OCI-LY1 (cell line): ENCODE measurements at regions not wholly inside any gene's neighbourhood (a gene's known extent, or its start where the extent isn't known, plus 50 kb on each side); places are given as distances from the start of the nearest gene placed in this dataset.

Source experiments
- H2AFZ ChIP-seq: fragments of 200-600 bp; sonication (generic), shearing (Covaris generic); 2 replicates; pipeline ENCODE4 v1.6.0; 2014; ENCODE audit warnings: antibody characterized with exemption, mild to moderate bottlenecking, low read length
- H3F3A ChIP-seq: fragments of 200-600 bp; sonication (generic), shearing (Covaris generic); 2 replicates; pipeline ENCODE4 v1.6.0; 2014; ENCODE audit warnings: mild to moderate bottlenecking, antibody characterized with exemption, low read length, moderate library complexity; ENCODE audit not compliant: insufficient read depth
- H3K27ac ChIP-seq: fragments of 200-600 bp; sonication (generic); 2 replicates; pipeline ENCODE4 v1.5.1; 2014; ENCODE audit warnings: low read length, mixed run types, mild to moderate bottlenecking, low read depth; ENCODE audit not compliant: poor library complexity, severe bottlenecking
- H3K27me3 ChIP-seq: fragments of 200-600 bp; sonication (generic); 2 replicates; pipeline ENCODE4 v1.6.0; 2014; ENCODE audit warnings: antibody characterized with exemption, mild to moderate bottlenecking, low read length, moderate library complexity; ENCODE audit not compliant: insufficient read depth
- H3K36me3 ChIP-seq: fragments of 200-600 bp; sonication (generic); 2 replicates; pipeline ENCODE4 v1.6.1; 2014; ENCODE audit warnings: mild to moderate bottlenecking, antibody characterized with exemption, low read length, moderate library complexity, mixed read lengths; ENCODE audit not compliant: insufficient read depth
- H3K4me1 ChIP-seq: fragments of 200-600 bp; sonication (generic); 2 replicates; pipeline ENCODE4 v1.5.1; 2014; ENCODE audit warnings: mild to moderate bottlenecking, low read length, moderate library complexity; ENCODE audit not compliant: insufficient read depth, severe bottlenecking
- H3K4me2 ChIP-seq: fragments of 200-600 bp; sonication (generic), shearing (Covaris generic); 2 replicates; pipeline ENCODE4 v1.6.1; 2014; ENCODE audit warnings: low read length
- H3K4me3 ChIP-seq: fragments of 200-600 bp; sonication (generic); 2 replicates; pipeline ENCODE4 v1.5.1; 2014; ENCODE audit warnings: low read length, low read depth, mild to moderate bottlenecking, mixed read lengths; ENCODE audit not compliant: poor library complexity, severe bottlenecking
- H3K79me2 ChIP-seq: fragments of 200-600 bp; shearing (Covaris generic); 2 replicates; pipeline ENCODE4 v1.6.1; 2016; ENCODE audit warnings: mixed run types, low read length, mixed read lengths; ENCODE audit not compliant: insufficient read depth
- H3K9ac ChIP-seq: fragments of 200-600 bp; sonication (generic), shearing (Covaris generic); 2 replicates; pipeline ENCODE4 v1.6.1; 2014; ENCODE audit warnings: mild to moderate bottlenecking, low read length, mixed read lengths
- H3K9me2 ChIP-seq: fragments of 200-600 bp; sonication (generic), shearing (Covaris generic); 2 replicates; pipeline ENCODE4 v1.6.1; 2014; ENCODE audit warnings: low read depth, mild to moderate bottlenecking, low read length, mixed read lengths
- H3K9me3 ChIP-seq: fragments of 200-600 bp; shearing (Covaris generic); 2 replicates; pipeline ENCODE4 v1.6.1; 2014; ENCODE audit warnings: low read length, mixed read lengths
- H4K20me1 ChIP-seq: fragments of 200-600 bp; sonication (generic), shearing (Covaris generic); 2 replicates; pipeline ENCODE4 v1.6.0; 2016; ENCODE audit warnings: mild to moderate bottlenecking, low read length; ENCODE audit not compliant: insufficient read depth
- EZH2 ChIP-seq: fragments of 200-600 bp; sonication (generic), shearing (Covaris generic); IDR thresholded peaks from 2 replicates; pipeline ENCODE4 v1.8.0; 2017; ENCODE audit warnings: borderline replicate concordance, mixed run types, mild to moderate bottlenecking, antibody characterized with exemption, low read length, moderate library complexity, mixed read lengths
- TF ChIP-seq, protein P1 (sequence below): fragments of 200-600 bp; sonication (generic), shearing (Covaris generic); IDR thresholded peaks from 2 replicates; pipeline ENCODE4 v1.5.1; 2017; ENCODE audit warnings: mild to moderate bottlenecking, antibody characterized with exemption, low read length, moderate library complexity, mixed read lengths

DNA sequence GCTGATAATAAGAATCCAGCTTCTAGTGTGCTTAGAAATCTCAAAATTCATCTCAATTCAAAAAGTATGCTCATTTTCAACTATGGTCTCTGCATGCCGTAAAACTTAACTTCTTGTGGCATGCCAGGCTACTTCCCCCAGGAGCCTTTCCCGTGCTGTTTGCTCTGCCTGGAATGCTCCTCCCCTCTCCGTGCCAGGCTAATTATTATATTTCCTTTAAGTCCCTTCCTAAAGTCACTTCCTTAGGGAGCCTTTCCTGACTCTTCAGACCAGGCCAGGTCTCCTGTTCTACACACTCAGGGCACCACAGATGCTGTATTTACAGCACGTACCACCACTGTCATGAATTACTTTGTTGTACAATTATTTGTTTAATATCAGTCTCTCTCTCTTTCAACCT lies 67.1 kb upstream of the PPP2R5A start:
- peak overlapping the region; percentile 77 for H3K27ac ChIP-seq
- H3K4me1 ChIP-seq = peaks cover 32% of the 10 kb centered on the region
- no peaks in the 10 kb centered on the region for H3K79me2 ChIP-seq
- no peak overlapping the region for H3K4me3 ChIP-seq
- peak overlapping the region; percentile 35; the same call in 1 of the 2 replicates for H3K4me2 ChIP-seq
- H2AFZ ChIP-seq = no peak overlapping the region
- no peaks in the 10 kb centered on the region for H4K20me1 ChIP-seq
- no peak for TF ChIP-seq EZH2
- TF ChIP-seq, protein P1, sequence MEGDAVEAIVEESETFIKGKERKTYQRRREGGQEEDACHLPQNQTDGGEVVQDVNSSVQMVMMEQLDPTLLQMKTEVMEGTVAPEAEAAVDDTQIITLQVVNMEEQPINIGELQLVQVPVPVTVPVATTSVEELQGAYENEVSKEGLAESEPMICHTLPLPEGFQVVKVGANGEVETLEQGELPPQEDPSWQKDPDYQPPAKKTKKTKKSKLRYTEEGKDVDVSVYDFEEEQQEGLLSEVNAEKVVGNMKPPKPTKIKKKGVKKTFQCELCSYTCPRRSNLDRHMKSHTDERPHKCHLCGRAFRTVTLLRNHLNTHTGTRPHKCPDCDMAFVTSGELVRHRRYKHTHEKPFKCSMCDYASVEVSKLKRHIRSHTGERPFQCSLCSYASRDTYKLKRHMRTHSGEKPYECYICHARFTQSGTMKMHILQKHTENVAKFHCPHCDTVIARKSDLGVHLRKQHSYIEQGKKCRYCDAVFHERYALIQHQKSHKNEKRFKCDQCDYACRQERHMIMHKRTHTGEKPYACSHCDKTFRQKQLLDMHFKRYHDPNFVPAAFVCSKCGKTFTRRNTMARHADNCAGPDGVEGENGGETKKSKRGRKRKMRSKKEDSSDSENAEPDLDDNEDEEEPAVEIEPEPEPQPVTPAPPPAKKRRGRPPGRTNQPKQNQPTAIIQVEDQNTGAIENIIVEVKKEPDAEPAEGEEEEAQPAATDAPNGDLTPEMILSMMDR = no peak
- H3K27me3 ChIP-seq = no peaks in the 10 kb centered on the region
- H3K36me3 ChIP-seq = no peaks in the 10 kb centered on the region
- H3K9ac ChIP-seq = peak overlapping the region; percentile 5; the same call in 1 of the 2 replicates
- H3K9me2 ChIP-seq = no peaks in the 10 kb centered on the region
- no peaks in the 10 kb centered on the region for H3K9me3 ChIP-seq
- H3F3A ChIP-seq = no peaks in the 10 kb centered on the region

GRCh38 chr1:212218911-212219310 lies 66.3 kb upstream of the PPP2R5A start:
- H3K4me2 ChIP-seq = peak overlapping the region; percentile 35; the same call in 1 of the 2 replicates

DNA sequence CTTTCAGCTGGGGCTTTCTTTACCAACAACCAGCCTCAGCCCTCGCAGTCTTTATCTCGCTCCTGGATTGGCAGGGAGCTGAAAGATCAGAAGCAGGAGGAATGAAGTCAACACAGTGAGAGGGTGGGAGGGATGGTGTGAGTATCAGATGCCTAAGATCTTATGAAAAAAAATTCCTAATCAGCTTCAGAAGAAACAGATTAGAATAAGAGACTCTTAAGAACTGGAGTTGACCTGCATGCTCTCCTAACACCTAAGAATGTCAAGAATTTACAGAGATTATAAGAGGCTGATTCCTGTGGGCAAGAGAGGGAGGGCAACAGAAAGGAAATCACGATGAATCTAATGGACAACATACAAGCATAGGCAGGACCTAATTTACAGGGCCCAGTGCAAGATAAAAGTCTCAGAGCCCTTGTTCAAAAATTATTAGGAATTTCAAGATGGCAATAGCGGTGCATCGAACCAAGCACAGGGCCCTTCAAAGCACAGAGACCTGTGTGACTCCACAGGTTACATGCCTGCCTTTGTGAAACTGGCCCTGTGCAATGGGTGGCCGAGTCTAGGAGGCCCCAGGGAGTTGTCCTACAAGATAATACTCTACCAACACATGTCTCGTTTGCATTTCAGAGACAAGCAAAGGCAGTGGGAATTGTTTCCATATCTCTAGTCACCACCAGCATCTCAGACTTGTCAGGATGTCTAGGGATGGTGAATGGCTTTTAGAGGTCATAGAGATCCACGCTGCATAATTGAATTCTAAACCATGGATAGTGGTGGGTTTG lies 65.3 kb upstream of the PPP2R5A start:
- Histone ChIP-seq H3K36me3 (no peaks in the 10 kb centered on the region), H3K27ac (peak overlapping the region; percentile 77), H2AFZ (peak overlapping the region; percentile 18; the same call in 1 of the 2 replicates), H3K9ac (peak overlapping the region; percentile 8; the same call in 1 of the 2 replicates), H3F3A (no peaks in the 10 kb centered on the region), H4K20me1 (no peaks in the 10 kb centered on the region), H3K4me2 (no peak overlapping the region), H3K9me3 (no peaks in the 10 kb centered on the region), H3K79me2 (no peaks in the 10 kb centered on the region), H3K4me3 (no peak overlapping the region), H3K27me3 (no peaks in the 10 kb centered on the region), H3K4me1 (peaks cover 39% of the 10 kb centered on the region), H3K9me2 (no peaks in the 10 kb centered on the region)
- TF ChIP-seq, protein P1 = no peak
- TF ChIP-seq EZH2 = no peak

More at GRCh38 chr1:212218911-212219310, 66.3 kb upstream of the PPP2R5A start:
- peak overlapping the region; percentile 77 for H3K27ac ChIP-seq
- TF ChIP-seq EZH2 = no peak
- TF ChIP-seq, protein P1 = no peak
- H3K4me1 ChIP-seq = peaks cover 32% of the 10 kb centered on the region
- no peaks in the 10 kb centered on the region for H3K9me3 ChIP-seq
- no peaks in the 10 kb centered on the region for H3K36me3 ChIP-seq
- H3K9me2 ChIP-seq = no peaks in the 10 kb centered on the region
- peak overlapping the region; percentile 5; the same call in 1 of the 2 replicates for H3K9ac ChIP-seq
- H3F3A ChIP-seq = no peaks in the 10 kb centered on the region
- H2AFZ ChIP-seq = no peak overlapping the region
- no peaks in the 10 kb centered on the region for H4K20me1 ChIP-seq
- H3K4me3 ChIP-seq = no peak overlapping the region
- no peaks in the 10 kb centered on the region for H3K27me3 ChIP-seq
- H3K79me2 ChIP-seq = no peaks in the 10 kb centered on the region
